Cardiac muscle cell (in vitro differentiated cells and primary cell): ENCODE measurements at regions not wholly inside any gene's neighbourhood (a gene's known extent, or its start where the extent isn't known, plus 50 kb on each side); places are given as distances from the start of the nearest gene placed in this dataset.

Source experiments
- DNase-seq, 2 donors: peaks; one replicate each; pipeline versions ENCODE4 v3.0.0 to v3.0.0-alpha.2; 2010 to 2017; ENCODE audit warnings: low read depth in 1 of 2, low spot score in 1 of 2
- H3K27ac ChIP-seq: fragments of 200-600 bp; sonication (generic); 2 replicates; pipeline ENCODE4 v1.5.1; 2016
- H3K27me3 ChIP-seq: fragments of 200-600 bp; sonication (generic); 2 replicates; pipeline ENCODE4 v1.6.0; 2016; ENCODE audit warnings: control low read depth
- H3K36me3 ChIP-seq: fragments of 200-600 bp; sonication (generic); 2 replicates; pipeline ENCODE4 v1.5.1; 2016; ENCODE audit warnings: control low read depth
- H3K4me1 ChIP-seq: fragments of 200-600 bp; sonication (generic); 2 replicates; pipeline ENCODE4 v1.8.1; 2017; ENCODE audit warnings: low read depth, mild to moderate bottlenecking, mixed run types
- H3K4me3 ChIP-seq: fragments of 200-600 bp; sonication (generic); 2 replicates; pipeline ENCODE4 v1.5.1; 2016; ENCODE audit warnings: mild to moderate bottlenecking
- H3K9me3 ChIP-seq: fragments of 200-600 bp; sonication (generic); 2 replicates; pipeline ENCODE4 v1.5.1; 2017; ENCODE audit warnings: low read depth, mild to moderate bottlenecking, control low read depth
- TF ChIP-seq, protein P1 (sequence below): IDR thresholded peaks from 2 replicates; pipeline ENCODE4 v1.5.1; 2012; ENCODE audit warnings: low read depth, mild to moderate bottlenecking, low read length

DNA sequence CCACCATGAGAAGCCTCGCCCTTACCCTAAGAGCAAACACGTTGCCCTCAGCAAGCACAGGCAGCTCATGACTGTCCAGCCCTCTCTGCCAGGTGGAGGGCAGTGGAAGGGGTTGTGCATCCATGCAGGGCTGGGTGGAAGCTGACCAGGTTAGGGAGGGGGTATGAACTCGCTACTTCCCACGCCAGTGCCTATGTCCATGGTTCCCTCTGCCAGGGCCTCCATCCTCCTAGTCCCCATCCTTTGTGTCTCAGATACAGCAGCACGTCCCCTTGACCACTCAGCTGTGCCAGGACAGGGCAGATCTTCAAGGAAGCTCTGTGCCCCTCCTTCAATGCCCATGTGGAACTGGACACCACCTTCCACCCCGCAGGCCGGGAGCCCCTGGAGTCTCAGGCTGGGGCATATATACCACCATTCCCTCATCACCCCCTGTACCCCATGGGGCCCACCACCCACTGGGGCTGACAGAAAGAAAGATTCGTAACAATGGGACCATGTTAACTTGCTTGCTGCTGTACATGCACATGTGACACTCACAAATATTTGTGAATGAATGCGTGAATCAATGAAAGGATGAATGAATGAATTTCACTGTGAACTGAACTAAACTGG lies 90.7 kb downstream of the ANKRD60 start:
- H3K4me1 ChIP-seq: no peaks in the 10 kb centered on the region
- no peak overlapping the region for H3K27ac ChIP-seq
- peaks cover 53% of the 10 kb centered on the region for H3K27me3 ChIP-seq
- no peak for DNase-seq
- TF ChIP-seq, protein P1, sequence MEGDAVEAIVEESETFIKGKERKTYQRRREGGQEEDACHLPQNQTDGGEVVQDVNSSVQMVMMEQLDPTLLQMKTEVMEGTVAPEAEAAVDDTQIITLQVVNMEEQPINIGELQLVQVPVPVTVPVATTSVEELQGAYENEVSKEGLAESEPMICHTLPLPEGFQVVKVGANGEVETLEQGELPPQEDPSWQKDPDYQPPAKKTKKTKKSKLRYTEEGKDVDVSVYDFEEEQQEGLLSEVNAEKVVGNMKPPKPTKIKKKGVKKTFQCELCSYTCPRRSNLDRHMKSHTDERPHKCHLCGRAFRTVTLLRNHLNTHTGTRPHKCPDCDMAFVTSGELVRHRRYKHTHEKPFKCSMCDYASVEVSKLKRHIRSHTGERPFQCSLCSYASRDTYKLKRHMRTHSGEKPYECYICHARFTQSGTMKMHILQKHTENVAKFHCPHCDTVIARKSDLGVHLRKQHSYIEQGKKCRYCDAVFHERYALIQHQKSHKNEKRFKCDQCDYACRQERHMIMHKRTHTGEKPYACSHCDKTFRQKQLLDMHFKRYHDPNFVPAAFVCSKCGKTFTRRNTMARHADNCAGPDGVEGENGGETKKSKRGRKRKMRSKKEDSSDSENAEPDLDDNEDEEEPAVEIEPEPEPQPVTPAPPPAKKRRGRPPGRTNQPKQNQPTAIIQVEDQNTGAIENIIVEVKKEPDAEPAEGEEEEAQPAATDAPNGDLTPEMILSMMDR: no peak
- H3K4me3 ChIP-seq: no peak overlapping the region
- no peaks in the 10 kb centered on the region for H3K36me3 ChIP-seq
- no peaks in the 10 kb centered on the region for H3K9me3 ChIP-seq

DNA sequence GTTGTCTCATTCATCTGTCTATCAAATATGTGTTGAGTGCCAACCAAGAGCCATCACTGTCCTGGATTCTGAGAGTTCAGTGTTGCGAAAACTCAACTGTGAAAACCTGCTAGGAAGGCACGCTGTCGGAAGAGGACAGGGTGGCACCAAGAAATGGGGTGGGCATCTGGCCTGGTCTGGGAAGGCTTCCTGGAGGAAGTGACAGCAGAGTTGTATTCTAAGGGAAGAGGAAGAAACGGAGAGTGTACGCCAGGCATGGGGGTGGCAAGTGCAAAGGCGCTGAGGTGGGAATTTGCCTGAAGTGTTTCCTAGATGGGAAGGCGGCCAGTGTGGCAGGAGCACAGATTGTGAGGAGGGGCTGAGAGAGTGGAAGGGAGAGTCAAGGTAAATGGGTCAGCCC lies 91.2 kb downstream of the ANKRD60 start:
- H3K9me3 ChIP-seq: no peaks in the 10 kb centered on the region
- H3K27me3 ChIP-seq: peaks cover 53% of the 10 kb centered on the region
- H3K4me1 ChIP-seq: no peaks in the 10 kb centered on the region
- H3K4me3 ChIP-seq: no peak overlapping the region
- DNase-seq: no peak
- H3K27ac ChIP-seq: no peak overlapping the region
- TF ChIP-seq, protein P1: no peak
- H3K36me3 ChIP-seq: no peaks in the 10 kb centered on the region

DNA sequence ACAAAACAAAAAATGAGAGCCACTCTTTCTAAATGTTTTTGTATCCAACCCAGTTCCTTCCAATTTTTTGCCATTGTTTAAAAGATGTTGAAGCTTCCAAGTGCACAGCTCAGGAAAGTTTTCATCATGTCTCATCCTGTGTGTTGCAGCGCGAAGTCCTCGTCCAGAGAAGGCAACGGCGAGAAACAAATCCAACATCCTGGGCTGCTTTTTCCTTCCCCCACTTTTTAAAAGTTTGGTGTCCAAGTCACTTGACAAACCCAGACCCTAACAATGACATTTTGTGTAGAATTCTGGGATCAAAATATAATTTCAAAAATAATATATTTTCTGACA lies 92.3 kb downstream of the ANKRD60 start:
- Histone ChIP-seq H3K27ac (no peak overlapping the region), H3K9me3 (no peaks in the 10 kb centered on the region), H3K36me3 (no peaks in the 10 kb centered on the region), H3K4me3 (no peak overlapping the region), H3K27me3 (peaks cover 56% of the 10 kb centered on the region), H3K4me1 (no peaks in the 10 kb centered on the region)
- no peak for DNase-seq
- TF ChIP-seq, protein P1: no peak

DNA sequence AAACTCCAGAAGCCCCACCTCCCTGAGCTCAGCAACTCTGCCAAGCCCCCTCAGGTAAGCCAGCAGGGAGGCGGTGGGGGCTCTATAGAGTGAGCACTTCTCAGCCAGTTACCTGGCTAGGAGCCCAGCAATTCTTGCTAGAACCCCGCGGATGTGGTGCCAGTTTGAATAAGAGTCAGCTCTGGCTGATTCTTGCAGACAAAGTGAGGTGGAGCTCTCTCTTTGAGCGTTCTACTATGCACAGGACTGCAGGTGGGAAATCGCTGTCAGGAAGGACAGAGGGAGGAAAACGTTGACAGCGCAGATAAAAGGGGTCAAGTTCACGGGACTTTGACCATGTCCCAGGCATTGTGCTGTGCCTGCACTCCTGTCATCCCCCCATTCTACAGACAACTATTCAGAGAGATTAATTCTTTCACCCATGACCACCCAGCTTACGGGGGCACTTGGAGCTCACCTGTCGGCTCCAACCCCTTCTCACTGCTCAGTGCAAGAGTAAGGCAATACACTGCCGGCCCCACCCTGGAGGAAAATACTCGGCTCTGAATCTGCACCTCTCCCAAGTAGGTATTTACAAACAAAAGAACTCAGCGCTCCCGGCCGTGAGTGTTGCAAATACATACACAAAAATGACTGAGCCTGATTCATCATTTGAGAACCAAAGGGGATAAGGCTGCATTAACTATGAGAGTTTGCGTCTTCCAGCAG lies 92.9 kb downstream of the ANKRD60 start:
- Histone ChIP-seq H3K4me3 (no peak overlapping the region), H3K4me1 (no peaks in the 10 kb centered on the region), H3K27me3 (peaks cover 57% of the 10 kb centered on the region), H3K9me3 (no peaks in the 10 kb centered on the region), H3K27ac (no peak overlapping the region), H3K36me3 (no peaks in the 10 kb centered on the region)
- no peak for DNase-seq
- TF ChIP-seq, protein P1: no peak

DNA sequence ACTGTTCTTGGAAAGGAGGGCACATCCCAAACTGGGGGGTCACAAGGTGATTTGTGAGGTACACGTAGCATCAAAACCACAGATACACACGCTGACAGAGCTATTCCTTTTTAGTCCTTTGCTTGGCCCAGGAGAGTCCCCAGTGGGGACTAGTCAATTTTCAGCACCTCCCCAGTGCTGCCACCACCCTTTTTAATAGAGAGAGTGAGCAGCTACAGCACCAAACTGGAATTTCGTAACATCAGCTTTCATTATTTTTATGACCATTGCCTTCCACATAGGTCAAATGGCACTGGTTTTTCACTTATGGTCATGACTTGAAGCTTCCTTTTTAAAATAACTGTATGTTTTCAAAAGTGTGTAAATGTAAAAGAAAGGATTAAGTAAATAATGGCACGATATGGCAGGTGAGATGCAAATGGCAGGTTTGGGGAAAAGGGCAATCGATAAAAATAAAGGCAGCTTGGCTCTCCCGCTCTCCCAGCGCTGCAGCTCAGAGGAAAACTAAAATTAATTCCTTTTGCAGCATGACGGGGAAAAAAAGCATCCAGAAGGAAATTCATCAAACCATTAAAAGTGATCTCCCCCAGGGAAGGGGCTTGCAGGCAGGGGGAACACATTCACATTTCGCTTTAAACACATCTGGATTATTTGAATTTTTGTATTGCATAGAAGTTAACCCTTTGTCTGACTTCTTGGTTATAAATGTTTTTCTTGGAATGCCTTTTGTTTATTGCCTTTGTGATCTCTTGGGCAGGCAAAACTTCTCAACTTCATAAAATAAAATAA lies 95.2 kb downstream of the ANKRD60 start:
- H3K9me3 ChIP-seq: no peaks in the 10 kb centered on the region
- H3K27me3 ChIP-seq: peaks cover 44% of the 10 kb centered on the region
- H3K36me3 ChIP-seq: no peaks in the 10 kb centered on the region
- H3K27ac ChIP-seq: no peak overlapping the region
- H3K4me1 ChIP-seq: no peaks in the 10 kb centered on the region
- no peak for DNase-seq
- TF ChIP-seq, protein P1: no peak
- no peak overlapping the region for H3K4me3 ChIP-seq
